CD4-positive, alpha-beta T cell treated with Interleukin-15 for 1 hour (primary cell): ENCODE measurements at regions not wholly inside any gene's neighbourhood (a gene's known extent, or its start where the extent isn't known, plus 50 kb on each side); places are given as distances from the start of the nearest gene placed in this dataset.

Source experiments
- DNase-seq: peaks from one replicate; pipeline ENCODE4 v3.0.0-alpha.2; 2020

- no peak for DNase-seq
Measured at GRCh38 chr6:113796038-113796437, 61.1 kb upstream of the MARCKS start.

- no peak for DNase-seq
Measured at GRCh38 chr6:113802779-113803178, 54.4 kb upstream of the MARCKS start.

GRCh38 chr6:113805173-113805790 is 51.9 kb upstream of the MARCKS start:
- no peak for DNase-seq

- DNase-seq, result no peak
Measured at GRCh38 chr6:113805811-113806495, 51.2 kb upstream of the MARCKS start.
